PC-9 (cell line): ENCODE measurements at regions not wholly inside any gene's neighbourhood (a gene's known extent, or its start where the extent isn't known, plus 50 kb on each side); places are given as distances from the start of the nearest gene placed in this dataset.

Experiments used
- BruUV-seq: library from RNA; stranded (reverse); fragments of 400-500 nt; replicated peaks from 2 replicates; lab custom pipeline; 2021; lab: Mats Ljungman, UMichigan
- CTCF ChIA-PET: fragments of 300-600 bp; sonication (Branson Sonifier 250); formaldehyde crosslinking; loops from one replicate; lab custom pipeline; 2022; ENCODE audit warnings: antibody characterized with exemption; lab: Charles Lee
- POLR2A ChIA-PET: fragments of 300-600 bp; sonication (Branson Sonifier 250); formaldehyde crosslinking; loops from one replicate; lab custom pipeline; 2022; ENCODE audit warnings: antibody characterized with exemption; ENCODE audit not compliant: unreplicated experiment; lab: Charles Lee
- DNase-seq, 2 experiments: peaks; one replicate each; pipeline versions ENCODE4 v3.0.0 to v3.0.0-alpha.2; 2015 to 2022; ENCODE audit warnings: mixed read lengths in 1 of 2
- H2AFZ ChIP-seq: fragments of 200-600 bp; sonication (generic); 2 replicates; pipeline ENCODE4 v1.8.1; 2017; ENCODE audit warnings: antibody characterized with exemption
- H3F3A ChIP-seq: fragments of 200-600 bp; sonication (generic); 2 replicates; pipeline ENCODE4 v1.8.1; 2017; ENCODE audit warnings: antibody characterized with exemption, mild to moderate bottlenecking, low read depth; ENCODE audit not compliant: insufficient read depth
- H3K27ac ChIP-seq: fragments of 200-600 bp; sonication (generic); 2 replicates; pipeline ENCODE4 v1.6.1; 2016; ENCODE audit warnings: mixed run types
- H3K27me3 ChIP-seq: fragments of 200-600 bp; sonication (generic); 2 replicates; pipeline ENCODE4 v1.6.1; 2016; ENCODE audit warnings: low read depth, mixed run types; ENCODE audit not compliant: insufficient read depth
- H3K36me3 ChIP-seq: fragments of 200-600 bp; sonication (generic); 2 replicates; pipeline ENCODE4 v1.6.1; 2016; ENCODE audit warnings: low read depth, mixed run types
- H3K4me1 ChIP-seq: fragments of 200-600 bp; sonication (generic); replicated peaks from 2 replicates; pipeline ENCODE4 v1.6.1; 2016; ENCODE audit warnings: mixed run types; ENCODE audit not compliant: insufficient read depth
- H3K4me2 ChIP-seq: fragments of 200-600 bp; sonication (generic); 2 replicates; pipeline ENCODE4 v1.6.1; 2017; ENCODE audit warnings: mixed run types
- H3K4me3 ChIP-seq: fragments of 200-600 bp; sonication (generic); 2 replicates; pipeline ENCODE4 v1.6.1; 2016; ENCODE audit warnings: mixed run types
- H3K79me2 ChIP-seq: fragments of 200-600 bp; sonication (generic); 2 replicates; pipeline ENCODE4 v1.6.1; 2017; ENCODE audit warnings: low read depth, mixed run types
- H3K9me2 ChIP-seq: fragments of 200-600 bp; sonication (generic); 2 replicates; pipeline ENCODE4 v1.8.1; 2017; ENCODE audit warnings: mild to moderate bottlenecking; ENCODE audit not compliant: insufficient read depth
- H3K9me3 ChIP-seq: fragments of 200-600 bp; sonication (generic); 2 replicates; pipeline ENCODE4 v1.8.1; 2016; ENCODE audit warnings: low read depth; ENCODE audit not compliant: insufficient read depth
- H4K20me1 ChIP-seq: fragments of 200-600 bp; sonication (generic); 2 replicates; pipeline ENCODE4 v1.8.1; 2017; ENCODE audit not compliant: insufficient read depth
- EZH2 ChIP-seq: fragments of 200-600 bp; sonication (generic); IDR thresholded peaks from 2 replicates; pipeline ENCODE4 v1.8.0; 2017; ENCODE audit warnings: antibody characterized with exemption, low read depth
- intact Hi-C: fragments of 100-400 bp; cut with micrococcal nuclease; formaldehyde crosslinking; loops from one replicate; pipeline ENCODE4 v1.10.0; 2022; ENCODE audit not compliant: unreplicated experiment
- TF ChIP-seq, protein P1 (sequence below): fragments of 200-600 bp; sonication (generic); conservative IDR thresholded peaks from 2 replicates; pipeline ENCODE4 v1.6.1; 2017; ENCODE audit warnings: mixed run types, antibody characterized with exemption, mild to moderate bottlenecking, moderate library complexity

DNA sequence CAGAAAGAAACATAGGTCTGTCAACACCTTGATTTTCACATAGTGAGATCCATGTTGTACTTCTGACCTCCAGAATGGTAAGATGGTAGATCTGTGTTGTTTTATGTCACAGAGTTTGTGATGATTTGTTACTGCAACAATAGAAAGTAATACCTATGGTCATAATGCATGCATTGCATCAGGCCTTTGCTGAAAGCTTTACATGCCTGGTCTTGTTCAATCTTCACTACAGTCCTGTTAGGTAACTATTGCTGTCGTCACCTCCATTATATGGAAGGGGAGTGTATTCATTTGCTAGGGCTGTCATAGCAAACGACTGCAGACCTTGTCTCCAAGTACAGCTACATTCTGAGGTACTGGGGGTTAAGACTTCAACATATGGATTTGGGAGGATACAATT is 243.5 kb downstream of the ANAPC1 start:
- CTCF ChIA-PET: no interaction called here

DNA sequence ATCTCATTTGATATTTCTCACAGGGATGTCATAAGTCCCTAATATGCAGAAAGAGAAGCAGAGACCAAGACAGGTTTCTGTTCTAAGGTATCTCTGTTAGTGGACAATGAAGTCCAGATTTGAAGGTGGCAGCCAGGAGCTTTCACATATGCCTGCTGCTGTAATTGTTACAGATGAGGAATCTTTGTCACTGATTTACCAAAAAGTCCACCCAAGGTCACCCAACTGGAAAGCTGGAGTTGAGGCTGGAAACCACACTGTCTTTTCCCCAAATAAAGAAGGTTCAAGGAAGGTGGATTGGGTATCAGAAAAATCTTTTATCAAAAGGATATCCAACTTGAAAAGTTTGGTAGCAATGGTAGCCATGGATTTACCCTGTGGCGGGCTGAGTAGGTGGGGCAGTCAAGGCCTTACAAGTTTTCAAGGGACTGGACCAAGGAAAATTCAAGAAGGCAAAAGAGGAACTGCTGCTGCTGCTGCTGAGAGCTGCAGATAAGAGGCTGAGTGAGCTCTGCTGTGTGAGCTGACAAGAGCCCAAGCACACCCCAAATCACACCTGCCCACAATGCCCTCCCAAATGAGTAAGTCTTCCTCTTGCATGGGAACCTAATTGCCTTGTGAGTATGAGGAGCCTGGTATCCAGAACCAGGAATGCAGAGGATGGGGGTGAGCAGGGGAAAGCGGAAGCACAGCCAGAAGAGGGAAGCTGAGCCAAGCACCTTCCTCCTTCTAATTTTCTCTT is 241.2 kb downstream of the ANAPC1 start:
- H3K4me3 ChIP-seq: no peak overlapping the region
- no TSS peak for BruUV-seq
- peaks cover 14% of the 10 kb centered on the region for H3K4me1 ChIP-seq
- CTCF ChIA-PET: no interaction called here
- intact Hi-C loops: no loop called here
- peaks cover 15% of the 10 kb centered on the region for H3K9me3 ChIP-seq
- no peaks in the 10 kb centered on the region for H4K20me1 ChIP-seq
- H3K36me3 ChIP-seq: no peaks in the 10 kb centered on the region
- DNase-seq: no peak
- H2AFZ ChIP-seq: no peak overlapping the region
- no peaks in the 10 kb centered on the region for H3K79me2 ChIP-seq
- POLR2A ChIA-PET: no interaction called here
- TF ChIP-seq, protein P1, sequence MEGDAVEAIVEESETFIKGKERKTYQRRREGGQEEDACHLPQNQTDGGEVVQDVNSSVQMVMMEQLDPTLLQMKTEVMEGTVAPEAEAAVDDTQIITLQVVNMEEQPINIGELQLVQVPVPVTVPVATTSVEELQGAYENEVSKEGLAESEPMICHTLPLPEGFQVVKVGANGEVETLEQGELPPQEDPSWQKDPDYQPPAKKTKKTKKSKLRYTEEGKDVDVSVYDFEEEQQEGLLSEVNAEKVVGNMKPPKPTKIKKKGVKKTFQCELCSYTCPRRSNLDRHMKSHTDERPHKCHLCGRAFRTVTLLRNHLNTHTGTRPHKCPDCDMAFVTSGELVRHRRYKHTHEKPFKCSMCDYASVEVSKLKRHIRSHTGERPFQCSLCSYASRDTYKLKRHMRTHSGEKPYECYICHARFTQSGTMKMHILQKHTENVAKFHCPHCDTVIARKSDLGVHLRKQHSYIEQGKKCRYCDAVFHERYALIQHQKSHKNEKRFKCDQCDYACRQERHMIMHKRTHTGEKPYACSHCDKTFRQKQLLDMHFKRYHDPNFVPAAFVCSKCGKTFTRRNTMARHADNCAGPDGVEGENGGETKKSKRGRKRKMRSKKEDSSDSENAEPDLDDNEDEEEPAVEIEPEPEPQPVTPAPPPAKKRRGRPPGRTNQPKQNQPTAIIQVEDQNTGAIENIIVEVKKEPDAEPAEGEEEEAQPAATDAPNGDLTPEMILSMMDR: no peak
- TF ChIP-seq EZH2: no peak
- H3K27ac ChIP-seq: no peak overlapping the region
- H3K27me3 ChIP-seq: no peaks in the 10 kb centered on the region
- H3K4me2 ChIP-seq: no peak overlapping the region
- H3F3A ChIP-seq: peaks cover 8% of the 10 kb centered on the region; the same call in 1 of the 2 replicates
- no peaks in the 10 kb centered on the region; the same call in 1 of the 2 replicates for H3K9me2 ChIP-seq

More for the DNA sequence above, 243.5 kb downstream of the ANAPC1 start:
- Histone ChIP-seq H3K27me3 (no peaks in the 10 kb centered on the region), H3K9me3 (no peaks in the 10 kb centered on the region), H3K4me3 (no peak overlapping the region), H4K20me1 (no peaks in the 10 kb centered on the region), H3K4me1 (peaks cover 14% of the 10 kb centered on the region), H3K36me3 (no peaks in the 10 kb centered on the region), H3F3A (peaks cover 8% of the 10 kb centered on the region; the same call in 1 of the 2 replicates), H3K9me2 (no peaks in the 10 kb centered on the region; the same call in 1 of the 2 replicates), H3K79me2 (no peaks in the 10 kb centered on the region), H2AFZ (0 out of 2 replicates have a peak overlapping the region, but pooled peaks have one; percentile 8), H3K27ac (peak overlapping the region; percentile 54), H3K4me2 (peak overlapping the region; percentile 37)
- no peak for DNase-seq
- BruUV-seq: no TSS peak
- TF ChIP-seq, protein P1: no peak
- intact Hi-C loops: no loop called here
- POLR2A ChIA-PET: interaction anchor here (0.6 kb wide), 1 partner anchor 1036 kb away, joined by 3 read pairs; no protein-coding TSS in a partner anchor

DNA sequence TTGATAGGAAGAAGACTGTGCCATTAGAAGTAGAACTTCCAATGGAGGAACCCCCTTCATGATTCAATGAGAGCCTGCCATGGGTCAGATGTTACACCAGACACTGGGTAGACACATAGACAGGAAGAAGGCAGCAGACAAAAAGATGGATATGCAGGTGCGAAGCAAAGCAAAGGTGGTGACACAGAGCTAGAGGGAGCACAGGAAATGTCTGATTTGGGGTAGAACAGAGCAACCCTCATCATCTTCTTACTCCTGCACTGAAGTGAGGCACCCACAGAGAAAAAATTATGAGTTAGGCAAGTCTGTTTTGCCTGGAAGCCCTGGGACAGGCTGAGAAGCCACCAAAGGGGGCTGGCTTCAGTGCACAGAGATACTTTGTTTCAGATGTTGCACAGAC is 240.2 kb downstream of the ANAPC1 start:
- no peaks in the 10 kb centered on the region for H3K27me3 ChIP-seq
- no peaks in the 10 kb centered on the region for H3K36me3 ChIP-seq
- H2AFZ ChIP-seq: no peak overlapping the region
- H4K20me1 ChIP-seq: no peaks in the 10 kb centered on the region
- peaks cover 15% of the 10 kb centered on the region for H3K9me3 ChIP-seq
- intact Hi-C loops: no loop called here
- H3K4me2 ChIP-seq: no peak overlapping the region
- no TSS peak for BruUV-seq
- H3K27ac ChIP-seq: no peak overlapping the region
- no peak for DNase-seq
- H3K9me2 ChIP-seq: no peaks in the 10 kb centered on the region; the same call in 1 of the 2 replicates
- no peak for TF ChIP-seq EZH2
- TF ChIP-seq, protein P1: no peak
- H3K79me2 ChIP-seq: no peaks in the 10 kb centered on the region
- H3K4me1 ChIP-seq: peaks cover 14% of the 10 kb centered on the region
- H3K4me3 ChIP-seq: no peak overlapping the region
- CTCF ChIA-PET: no interaction called here
- POLR2A ChIA-PET: no interaction called here
- H3F3A ChIP-seq: peaks cover 8% of the 10 kb centered on the region; the same call in 1 of the 2 replicates
